DND-41 (cell line): ENCODE measurements at regions not wholly inside any gene's neighbourhood (a gene's known extent, or its start where the extent isn't known, plus 50 kb on each side); places are given as distances from the start of the nearest gene placed in this dataset.

Experiments
- CTCF ChIP-seq: IDR thresholded peaks from 2 replicates; pipeline ENCODE4 v1.5.1; 2012; ENCODE audit warnings: borderline replicate concordance, low read length, moderate library complexity, mild to moderate bottlenecking; ENCODE audit not compliant: poor library complexity, severe bottlenecking; ENCODE audit errors: extremely low read depth
- EZH2 ChIP-seq: IDR thresholded peaks from 3 replicates; pipeline ENCODE4 v1.6.1; 2012; ENCODE audit warnings: borderline replicate concordance, low read depth, mild to moderate bottlenecking, moderate library complexity, low read length, inconsistent platforms; ENCODE audit not compliant: severe bottlenecking

GRCh38 chr12:13724136-13724535 lies 257.3 kb downstream of the GRIN2B start:
- TF ChIP-seq CTCF (no peak), EZH2 (no peak)
